NCI-H2227 (cell line): ENCODE measurements at regions not wholly inside any gene's neighbourhood (a gene's known extent, or its start where the extent isn't known, plus 50 kb on each side); places are given as distances from the start of the nearest gene placed in this dataset.

Experiments
- DNase-seq: peaks from one replicate; lab custom pipeline; 2025; ENCODE audit not compliant: unreplicated experiment; lab: John Stamatoyannopoulos, UW

DNA sequence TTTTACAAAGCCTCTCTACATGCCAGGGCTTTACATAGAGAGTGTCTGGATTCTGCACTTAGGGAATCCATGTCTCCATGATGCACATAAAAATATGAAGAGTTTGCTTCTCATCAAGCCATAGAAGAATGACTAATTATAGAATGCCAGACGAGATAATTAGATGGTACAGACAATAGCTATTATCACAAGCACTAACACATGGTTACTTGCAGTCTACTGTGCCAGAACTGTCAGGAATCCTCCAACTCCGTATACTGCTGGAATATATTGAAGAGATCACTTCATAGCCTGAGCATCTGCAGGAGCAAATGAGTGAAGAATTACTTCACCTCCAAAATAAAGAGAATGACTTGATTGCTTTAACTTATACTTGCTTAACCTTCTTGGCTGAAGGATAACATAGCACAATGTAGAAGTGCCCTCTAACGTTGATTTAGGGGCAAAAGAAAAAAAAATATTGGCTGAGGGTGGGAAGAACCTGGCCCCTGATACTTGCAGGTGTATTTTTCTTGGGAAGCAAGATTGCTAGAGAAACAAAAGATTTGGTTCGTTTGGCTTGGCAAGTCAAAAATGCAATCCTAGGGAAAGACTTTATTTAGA, 272.8 kb upstream of the FAR2 start:
- no peak for DNase-seq

DNA sequence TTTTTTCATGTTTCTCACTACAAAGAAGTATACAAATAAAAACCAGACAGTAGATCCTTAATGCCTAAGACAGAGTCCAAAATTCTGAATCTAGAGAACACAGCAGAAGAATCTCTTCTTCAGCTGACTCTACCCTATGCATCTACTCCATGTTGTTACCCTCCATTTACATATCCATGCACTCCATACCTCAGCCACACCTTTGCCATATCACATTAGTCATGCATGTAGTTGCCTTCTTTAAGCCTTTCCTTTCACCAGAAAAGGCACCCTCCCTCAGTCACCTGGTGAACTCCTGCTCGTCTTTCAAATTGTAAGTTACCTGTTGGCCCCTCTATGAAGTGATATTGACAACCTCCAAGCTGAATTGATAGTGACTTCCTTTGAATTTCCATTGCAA, 271.2 kb upstream of the FAR2 start:
- DNase-seq: no peak

DNA sequence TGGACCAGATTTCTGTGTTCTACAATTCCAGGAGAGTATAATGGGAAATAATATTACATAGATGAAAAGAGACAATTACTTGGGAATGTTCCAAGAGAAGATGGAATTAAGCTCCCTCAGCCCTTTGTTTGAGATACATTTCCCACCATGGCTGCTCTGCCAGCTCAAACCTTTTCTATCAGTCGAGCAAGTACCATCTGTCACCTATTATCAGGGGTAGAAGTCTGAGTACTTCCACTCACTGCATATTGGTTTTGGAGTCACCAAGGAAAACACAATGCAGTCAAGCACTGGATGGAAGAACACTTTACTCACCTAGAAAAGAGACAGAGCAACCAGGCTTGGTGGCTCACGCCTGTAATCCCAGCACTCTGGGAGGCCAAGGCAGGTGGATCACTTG, 270.4 kb upstream of the FAR2 start:
- DNase-seq: no peak

DNA sequence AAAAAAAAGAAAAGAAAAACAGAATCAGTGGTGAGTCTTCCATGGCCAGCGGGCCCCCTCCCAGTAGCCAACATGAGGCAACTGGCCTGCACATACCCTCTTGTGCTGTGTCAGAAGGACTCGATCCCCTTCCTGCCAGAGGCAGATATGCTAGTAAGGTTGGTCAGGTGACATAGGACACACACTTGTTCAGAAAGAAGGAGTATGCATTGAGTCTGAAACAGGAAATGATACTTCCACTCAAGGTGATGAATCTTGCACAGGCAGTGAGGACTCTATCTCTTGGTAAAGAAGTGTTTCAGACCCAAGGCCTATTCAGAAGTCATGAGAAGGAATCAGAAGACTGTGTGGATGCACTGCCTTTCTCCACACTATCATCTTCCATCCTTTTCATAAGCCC, 269.7 kb upstream of the FAR2 start:
- no peak for DNase-seq

DNA sequence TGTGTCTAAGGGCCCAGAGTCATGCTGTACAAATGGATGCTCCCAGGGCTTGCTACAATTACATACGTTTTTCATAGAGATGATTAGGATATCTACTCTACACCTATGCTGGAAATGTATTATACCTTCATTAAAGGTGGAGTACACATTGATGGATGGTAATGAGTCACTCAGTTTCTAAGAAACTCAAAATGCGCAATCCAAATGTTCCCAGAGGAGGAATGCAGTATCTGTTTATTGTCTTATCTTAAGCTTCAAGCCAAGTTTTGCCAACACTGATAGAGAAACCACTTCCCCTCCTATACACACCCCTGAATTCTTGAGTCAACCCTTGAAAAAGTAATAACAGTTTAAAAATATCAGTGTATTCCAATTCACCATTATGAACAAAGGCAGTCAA, 266.6 kb upstream of the FAR2 start:
- DNase-seq: no peak

DNA sequence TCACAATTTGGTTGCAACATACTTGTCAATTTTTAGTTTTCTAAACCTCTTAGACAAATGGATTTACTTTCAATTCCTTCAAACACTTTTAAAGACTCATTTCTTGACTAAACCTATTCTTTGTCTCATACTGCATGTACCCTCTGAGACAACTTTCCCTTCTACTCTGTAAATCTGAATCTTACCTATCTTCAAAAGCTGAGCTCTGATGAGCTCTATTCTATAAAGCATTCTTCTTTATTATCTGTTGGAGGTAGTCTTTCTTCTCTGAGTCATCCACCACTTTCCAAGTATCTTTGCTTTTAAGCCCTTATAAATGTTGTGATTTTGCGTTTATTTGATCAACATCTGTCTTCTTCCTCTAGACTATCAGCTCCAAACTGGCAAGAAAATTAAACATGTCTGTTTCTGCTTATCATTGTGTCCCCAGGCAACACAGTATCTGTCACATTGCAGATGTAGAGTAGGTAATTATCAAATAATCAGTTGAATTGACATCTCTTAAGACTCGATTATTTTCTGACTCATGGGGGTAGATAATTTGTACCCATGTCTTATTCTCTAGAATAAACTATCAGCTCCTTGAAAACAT, 265.6 kb upstream of the FAR2 start:
- DNase-seq: no peak

DNA sequence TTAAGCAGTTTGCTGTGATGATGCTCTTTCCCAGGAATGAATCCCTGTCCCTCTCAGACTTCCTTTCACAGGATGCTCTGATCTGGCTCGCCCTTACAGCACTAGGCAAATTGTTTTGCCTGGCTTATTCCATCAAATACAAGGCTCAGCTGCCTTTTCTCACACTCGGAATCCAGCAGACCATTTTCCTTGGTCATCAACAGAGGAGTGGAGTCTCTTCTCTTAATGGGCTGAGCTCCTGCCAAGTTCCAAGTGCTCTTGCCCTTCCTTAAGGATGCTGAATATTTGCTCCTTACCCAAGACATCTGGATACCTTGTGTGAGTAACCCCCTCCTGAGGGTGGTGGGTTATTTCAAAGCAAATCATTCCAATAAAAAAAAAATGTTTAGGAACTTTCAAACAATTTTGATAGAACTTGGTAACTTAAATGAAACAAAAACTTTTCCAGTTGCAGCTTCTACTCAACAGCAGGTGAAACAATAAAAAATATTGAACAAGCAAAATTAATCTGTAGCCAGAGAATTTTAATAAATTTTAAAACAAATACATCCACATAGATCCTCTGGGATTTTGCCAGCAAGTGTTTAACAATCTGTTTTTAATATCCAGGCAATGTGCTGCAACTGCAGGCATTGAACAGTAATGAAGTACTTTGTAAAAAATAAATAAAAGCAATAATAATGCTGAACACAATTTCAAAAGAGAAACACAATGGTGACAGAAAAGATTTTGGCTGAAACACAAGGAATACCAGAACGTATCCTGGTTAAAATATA, 264.0 kb upstream of the FAR2 start:
- DNase-seq: no peak

DNA sequence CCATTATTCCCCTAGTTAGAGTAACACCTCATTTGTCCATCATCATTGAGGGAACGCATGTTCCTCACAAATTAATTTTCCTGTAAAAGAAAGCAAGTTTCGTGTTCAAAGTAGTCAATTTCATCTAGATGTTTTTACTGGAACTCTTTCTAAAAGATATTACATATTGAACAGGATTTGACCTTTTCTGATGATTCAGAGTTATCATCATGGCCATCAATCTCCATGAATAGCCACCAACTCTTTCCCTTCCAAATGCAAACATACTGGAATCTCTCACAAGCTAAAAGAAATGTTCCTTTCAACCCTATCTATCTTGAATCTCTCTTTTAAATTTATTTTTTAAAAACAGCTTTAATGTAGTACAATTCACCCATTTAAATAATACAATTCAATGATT, 263.1 kb upstream of the FAR2 start:
- DNase-seq: no peak

DNA sequence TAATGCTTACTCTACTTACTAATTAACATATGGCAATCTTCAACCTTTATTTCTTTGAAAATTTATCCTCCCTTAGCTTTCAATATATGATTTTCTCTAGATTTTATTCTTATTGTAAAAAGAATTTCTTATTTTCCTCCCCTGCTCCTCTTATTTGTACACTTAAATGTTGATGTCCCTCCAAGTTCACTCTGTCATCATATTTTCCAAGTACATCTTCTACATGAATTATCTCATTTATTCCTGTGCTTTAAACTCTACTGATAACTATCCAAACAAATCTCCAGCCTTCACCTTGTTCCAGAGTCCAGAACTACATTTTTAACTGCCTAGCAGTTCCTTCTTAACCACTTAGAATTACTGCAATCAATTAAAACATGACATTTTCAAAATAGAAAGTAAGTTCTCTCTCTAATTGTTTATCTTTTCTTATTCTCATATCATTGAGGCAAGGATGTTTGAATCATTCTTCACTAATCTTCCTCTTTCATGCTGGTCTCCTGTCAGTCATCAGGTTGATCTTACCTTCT, 261.6 kb upstream of the FAR2 start:
- no peak for DNase-seq

DNA sequence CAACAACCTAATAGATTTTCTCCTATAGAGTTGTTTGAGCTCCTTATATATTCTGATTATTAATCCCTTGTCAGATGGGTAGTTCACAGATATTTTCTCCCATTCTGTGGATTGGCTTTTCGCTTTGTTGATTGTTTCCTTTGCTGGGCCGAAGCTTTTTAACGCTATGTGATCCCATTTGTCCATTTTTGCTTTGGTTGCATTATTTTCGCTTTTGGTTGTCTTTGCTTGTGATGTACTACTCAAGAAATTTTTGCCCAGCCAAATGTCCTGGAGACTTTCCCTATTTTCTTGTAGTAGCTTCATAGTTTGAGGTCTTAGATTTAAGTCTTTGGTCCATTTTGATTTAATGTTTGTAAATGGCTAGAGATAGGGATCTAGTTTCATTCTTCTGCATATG, 258.4 kb upstream of the FAR2 start:
- DNase-seq: no peak

DNA sequence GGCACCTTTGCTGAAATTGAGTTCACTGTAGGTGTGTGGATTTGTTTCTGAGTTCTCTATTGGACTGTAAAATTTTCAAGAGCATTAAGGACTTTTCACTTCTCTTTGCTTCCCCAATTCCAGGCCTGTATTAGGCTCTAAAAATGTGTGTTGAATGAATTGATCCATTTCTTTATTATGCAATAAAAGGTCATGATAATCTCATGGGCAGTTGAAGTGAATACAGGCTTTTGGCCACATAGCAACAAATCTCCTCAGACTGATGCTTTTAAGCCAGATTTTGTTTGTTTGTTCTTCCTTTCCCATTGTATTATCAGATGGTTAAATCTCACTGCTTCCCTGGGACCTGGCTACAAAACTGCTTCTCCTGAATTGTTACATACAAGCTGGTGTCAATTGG, 258.0 kb upstream of the FAR2 start:
- DNase-seq: no peak

DNA sequence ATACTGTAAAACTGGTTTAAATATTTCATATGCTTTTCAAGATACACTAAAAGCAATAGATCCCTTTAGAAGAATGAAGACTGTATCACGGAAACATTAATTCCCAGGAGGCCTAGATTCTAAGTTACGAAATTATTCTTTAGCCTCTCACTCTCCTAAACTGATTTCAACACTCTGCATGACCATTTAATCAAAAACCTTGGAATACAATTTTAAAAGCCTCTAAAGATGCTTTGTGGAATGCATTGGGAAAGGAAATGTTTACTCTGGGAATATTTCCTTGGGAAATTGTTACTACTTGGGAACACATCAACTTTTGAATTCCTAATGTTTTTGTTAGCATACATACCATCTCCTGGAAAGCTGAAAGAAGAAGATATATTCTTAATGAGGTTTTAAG, 255.7 kb upstream of the FAR2 start:
- DNase-seq: no peak

DNA sequence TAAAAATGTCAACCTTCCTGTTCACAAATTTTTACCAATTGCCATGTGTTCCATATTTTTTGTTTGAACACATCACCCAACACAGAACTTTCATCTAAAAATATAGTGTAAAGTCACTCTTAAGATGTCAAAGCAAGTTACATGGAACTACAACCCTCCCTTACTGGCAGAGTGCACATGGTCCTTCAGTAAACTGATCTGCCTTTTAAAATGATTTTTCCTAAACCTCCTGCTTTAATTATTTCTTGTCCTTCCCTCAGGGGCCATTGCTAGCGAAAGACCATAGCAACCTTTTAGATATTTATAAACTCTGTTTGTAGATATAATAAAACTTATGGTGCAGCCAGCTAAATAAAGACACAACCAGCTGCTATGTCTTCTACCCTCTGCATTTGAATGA, 255.2 kb upstream of the FAR2 start:
- DNase-seq: no peak

DNA sequence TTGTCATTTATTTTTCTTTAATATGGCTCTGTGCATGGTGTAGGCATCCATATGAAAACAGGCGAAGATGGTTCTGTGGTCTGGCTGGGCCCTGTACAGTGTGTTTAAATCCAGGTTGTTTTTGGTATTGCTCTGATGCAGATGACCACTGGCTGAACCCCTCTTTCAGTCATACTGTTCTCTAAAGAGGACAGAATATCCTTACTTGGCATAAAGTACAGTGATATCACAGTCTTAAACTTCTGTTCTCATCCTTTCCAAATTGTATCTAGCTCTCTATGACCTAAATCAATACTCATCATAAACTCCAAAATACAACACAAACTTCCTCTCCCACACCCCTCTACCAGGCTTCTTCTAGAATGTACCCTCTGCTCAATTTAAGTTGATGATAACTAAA, 252.7 kb upstream of the FAR2 start:
- no peak for DNase-seq

DNA sequence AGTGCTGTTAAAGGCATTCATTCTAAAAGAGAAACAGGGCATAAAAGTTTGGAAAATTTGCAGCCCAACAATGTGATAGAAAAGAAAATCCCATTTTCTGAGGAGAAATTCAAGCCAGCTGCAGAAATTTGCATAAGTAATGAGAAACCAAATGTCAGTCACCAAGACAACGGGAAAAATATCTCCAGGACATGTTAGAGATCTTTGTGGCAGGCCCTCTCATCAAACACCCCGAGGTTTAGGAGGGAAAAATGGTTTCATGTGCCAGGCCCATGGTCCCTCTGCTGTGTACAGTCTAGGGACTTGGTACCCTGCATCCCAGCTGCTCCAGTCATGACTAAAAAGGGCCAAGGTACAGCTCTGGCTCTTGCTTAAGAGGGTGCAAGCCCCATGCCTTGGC, 251.0 kb upstream of the FAR2 start:
- no peak for DNase-seq

DNA sequence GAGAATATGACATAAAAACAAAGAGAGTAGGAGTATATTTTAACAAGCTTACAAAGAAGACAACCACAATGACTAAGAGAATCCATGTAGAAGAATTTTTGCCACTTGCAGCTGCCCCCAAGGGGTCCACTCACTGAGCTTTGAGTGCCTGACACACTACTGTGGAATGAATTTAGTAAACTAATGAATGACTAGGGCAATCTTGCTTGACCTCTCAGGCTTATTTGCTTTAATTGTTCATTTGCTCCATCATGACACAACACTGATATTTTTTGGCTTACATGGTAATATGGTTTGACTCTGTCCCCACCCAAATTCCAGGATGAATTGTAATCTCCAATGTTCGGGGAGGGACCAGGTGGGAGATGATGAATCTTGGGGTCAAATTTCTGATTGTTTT, 249.1 kb upstream of the FAR2 start:
- no peak for DNase-seq

DNA sequence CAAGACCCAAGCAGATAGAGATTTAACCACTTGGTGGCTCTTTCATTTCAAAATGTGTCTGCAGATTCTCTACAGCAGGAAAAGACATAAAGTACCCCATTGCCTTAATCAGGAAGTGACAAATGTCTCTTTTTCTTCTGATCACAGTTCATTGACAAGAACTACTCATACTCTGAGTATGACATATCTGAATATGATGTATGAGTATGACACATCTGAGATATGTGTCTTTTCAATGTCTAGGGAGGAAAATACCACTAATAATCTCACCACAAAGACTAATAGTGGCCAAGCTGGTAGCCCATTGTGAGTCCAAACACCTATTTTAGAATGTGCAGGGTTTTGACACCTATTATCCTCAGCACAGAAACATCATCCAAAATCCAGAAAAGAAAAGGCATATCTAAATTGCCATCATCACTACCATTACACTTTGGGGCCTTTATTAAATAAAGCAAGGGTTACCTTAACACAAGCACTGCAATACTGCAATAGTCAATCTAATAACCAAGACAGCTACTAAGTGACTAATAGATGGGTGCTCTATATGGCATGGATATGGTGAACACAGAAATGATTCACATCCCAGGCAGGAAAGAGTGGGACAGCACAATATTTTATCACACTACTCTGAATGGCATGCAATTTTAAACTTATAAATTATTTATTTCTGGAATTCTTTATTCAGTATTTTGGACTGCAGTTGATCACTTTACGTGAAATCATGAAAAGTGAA, 243.7 kb upstream of the FAR2 start:
- DNase-seq: no peak

DNA sequence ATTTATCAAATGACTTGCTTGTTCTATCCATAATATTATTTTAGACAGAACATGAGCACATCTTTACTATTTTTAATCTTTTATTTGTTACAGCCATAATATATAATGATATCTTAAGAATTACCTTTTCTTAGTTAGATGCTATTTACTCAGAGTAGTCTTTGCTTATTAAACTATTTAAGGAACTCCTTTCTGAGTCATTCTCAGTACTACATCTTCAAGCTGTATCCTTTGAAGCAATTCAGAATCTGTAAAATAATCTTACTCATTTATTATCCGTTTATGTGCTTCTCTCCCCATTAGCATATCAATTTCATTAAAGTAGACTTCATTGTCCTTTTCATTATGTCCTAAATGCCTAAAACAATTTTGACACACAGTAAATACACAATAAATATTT, 240.4 kb upstream of the FAR2 start:
- DNase-seq: no peak

DNA sequence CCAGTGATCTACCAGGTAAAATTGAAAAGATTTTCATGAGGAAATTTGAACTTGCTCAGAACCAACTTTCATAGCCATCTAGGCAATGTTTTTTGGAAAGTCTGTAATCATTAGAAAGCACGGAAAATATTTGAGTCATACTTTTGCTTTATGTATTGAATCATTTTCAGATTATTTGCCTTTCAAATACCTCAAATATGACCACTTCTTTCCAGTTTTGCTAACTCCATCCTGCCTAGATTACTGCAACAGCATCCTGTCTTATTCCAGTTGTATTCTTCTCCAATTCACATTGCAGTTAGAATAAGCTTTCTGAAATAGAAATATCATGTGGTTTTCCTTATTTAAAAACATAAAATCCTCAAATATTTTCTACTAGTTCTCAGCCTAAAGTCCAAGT, 239.8 kb upstream of the FAR2 start:
- no peak for DNase-seq

DNA sequence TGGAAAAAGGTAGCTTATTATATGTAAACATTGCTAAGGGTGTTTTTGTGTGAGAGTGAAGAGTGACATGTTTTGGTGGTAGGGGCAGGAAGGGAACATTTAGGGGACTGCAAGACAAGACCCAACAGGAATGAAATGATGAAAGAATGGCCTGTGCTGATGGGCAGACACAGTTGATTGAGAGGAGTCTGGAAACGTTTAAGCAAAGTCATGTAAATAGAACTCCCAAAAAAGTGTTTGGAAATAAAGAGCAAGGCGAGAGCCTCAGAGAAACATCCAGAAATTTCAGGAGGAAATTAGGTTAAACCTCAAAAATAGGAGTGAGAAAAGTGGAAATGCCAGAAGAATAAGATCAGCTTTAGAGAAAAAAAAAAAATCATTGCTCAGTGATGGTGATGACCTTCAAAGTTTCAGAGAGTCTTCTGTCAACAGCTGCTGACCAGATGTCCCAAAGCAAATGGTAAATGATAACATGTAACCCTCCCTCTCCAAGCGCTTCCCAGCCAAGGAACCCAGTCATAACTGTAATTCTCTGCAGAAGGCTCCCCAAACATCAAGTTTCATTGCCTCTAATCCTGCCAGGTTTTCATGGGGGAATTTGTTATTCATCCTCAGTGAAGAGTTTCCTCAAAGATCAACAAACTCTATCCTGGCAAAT, 223.2 kb upstream of the FAR2 start:
- DNase-seq: no peak

DNA sequence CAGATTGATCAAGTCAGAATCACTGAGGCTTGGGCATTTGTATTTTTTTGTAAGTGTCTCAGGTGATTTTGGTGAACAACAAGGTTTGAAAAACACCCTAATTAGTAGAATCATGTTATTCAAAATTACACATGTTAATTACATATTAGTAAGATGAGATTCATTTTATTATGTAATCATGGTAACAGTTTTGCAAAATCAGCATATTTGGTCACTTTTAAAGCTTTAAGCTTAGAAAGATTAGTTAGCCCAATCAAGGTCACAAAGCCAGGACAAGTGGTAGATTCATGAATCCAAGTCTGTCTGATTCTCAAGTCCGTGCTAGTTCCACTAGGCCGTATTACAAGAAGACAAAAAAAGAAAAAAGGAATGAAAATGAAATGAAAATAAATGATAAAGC, 218.4 kb upstream of the FAR2 start:
- DNase-seq: no peak
